HG03064 (cell line): ENCODE measurements at regions not wholly inside any gene's neighbourhood (a gene's known extent, or its start where the extent isn't known, plus 50 kb on each side); places are given as distances from the start of the nearest gene placed in this dataset.
"Not testable (repeated sequence)": the region's sequence is repeated elsewhere in the genome, so short reads cannot be mapped to it uniquely, and the experiment has no call there.

Source experiments
- ATAC-seq: cut with Tn5 transposase; IDR thresholded peaks from one replicate; pipeline ENCODE4 v1.9.1; 2021; ENCODE audit warnings: low read depth; ENCODE audit not compliant: unreplicated experiment

DNA sequence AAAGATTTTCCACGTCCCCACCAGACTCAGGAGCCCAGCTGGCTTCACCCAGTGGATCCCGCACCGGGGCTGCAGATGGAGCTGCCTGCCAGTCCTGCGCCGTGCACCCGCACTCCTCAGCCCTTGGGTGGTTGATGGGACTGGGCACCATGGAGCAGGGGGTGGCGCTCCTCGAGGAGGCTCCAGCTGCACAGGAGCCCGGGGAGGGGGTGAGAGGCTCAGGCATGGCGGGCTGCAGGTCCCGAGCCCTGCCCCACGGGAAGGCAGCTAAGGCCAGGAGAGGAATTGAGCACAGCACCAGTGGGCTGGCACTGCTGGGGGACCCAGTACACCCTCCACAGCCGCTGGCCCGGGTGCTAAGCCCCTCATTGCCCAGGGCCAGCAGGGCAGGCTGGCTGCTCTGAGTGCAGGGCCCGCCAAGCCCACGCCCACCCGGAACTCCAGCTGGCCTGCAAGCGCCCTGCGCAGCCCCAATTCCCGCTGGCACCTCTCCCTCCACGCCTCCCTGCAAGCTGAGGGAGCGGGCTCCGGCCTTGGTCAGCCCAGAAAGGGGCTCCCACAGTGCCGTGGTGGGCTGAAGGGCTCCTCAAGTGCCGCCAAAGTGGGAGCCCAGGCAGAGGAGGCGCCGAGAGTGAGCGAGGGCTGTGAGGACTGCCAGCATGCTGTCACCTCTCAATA lies 1800.9 kb downstream of the OLFM4 start:
- ATAC-seq, result not testable (repeated sequence)

DNA sequence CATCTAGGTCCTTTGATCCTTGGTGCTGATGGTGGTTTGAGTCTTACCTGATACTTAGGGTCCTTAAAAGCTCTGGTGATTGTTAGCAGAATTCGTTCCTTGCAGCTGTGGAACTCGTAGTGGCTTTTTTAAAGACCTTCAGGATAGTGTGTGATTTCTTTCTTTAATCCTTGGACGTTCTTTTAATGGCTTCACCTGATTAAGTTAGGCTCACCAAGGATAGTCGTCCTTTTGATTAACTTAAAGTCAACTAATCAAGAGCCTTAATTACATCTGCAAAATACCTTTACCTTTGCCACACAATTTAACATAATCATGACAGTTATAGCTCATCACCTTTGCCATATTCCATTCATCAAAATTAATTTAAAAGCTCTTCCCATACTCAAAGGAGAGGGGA lies 1807.7 kb downstream of the OLFM4 start:
- no peak for ATAC-seq

- no peak for ATAC-seq
These were observed 1813.1 kb downstream of the OLFM4 start for GRCh38 chr13:54841682-54842081.

GRCh38 chr13:54845351-54845965 lies 1816.8 kb downstream of the OLFM4 start:
- ATAC-seq, result no peak

DNA sequence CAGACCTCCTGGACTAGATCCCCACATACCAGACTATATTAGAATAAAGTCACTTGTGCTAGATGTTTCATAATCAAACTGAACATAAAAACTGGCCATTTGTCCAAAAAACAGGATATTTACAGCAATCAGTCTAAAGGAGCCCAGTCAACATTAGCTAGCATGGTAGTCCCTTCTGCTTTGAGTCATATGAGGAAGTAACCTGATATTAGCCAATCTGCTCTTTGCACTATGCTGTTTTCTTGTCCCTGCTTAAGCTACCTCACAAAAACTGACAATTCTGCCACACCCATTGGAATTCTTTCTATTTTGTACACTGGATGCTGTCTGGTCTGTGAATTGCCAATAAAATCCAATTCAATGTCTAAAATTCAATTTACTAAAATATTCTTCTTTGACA lies 1824.2 kb downstream of the OLFM4 start:
- no peak for ATAC-seq

DNA sequence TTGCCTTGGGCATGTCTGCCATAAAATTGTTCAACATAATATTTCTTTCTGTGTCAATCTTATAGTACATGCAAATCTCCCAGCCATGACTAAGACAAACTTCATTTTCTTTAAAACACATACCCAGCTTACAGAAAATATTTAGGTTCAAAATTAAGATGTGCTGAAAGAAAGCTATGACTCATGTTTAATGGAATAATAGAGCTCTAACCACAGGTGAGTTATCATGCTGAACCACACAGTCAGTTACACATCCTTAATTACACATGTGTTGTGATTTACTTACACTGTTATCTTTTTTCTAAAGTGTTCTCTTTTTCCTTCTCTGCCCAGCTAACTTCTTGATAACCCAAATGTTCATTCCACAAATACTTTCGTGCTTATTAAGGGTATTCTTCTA lies 1831.2 kb downstream of the OLFM4 start:
- ATAC-seq, result no peak

DNA sequence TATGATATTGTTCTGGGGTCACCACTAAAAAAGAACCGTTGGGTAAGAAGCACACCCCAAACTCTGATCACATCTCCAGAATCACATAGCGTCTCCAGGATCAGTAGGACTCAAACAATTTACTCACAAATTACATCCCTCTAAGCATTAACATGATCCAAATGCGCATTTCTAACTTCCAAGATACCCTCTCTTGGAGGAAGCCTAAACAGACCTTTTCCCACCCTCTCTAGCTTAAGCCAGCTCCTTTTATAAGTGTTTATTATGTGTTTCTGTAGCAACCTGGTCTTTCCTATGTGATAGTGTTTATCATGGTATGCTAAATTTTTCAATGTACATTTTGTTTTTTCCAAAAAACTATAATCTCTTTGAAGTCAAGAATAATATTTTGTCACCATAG lies 1846.5 kb downstream of the OLFM4 start:
- no peak for ATAC-seq

GRCh38 chr13:54879036-54879435 lies 1850.4 kb downstream of the OLFM4 start:
- ATAC-seq, result no peak

DNA sequence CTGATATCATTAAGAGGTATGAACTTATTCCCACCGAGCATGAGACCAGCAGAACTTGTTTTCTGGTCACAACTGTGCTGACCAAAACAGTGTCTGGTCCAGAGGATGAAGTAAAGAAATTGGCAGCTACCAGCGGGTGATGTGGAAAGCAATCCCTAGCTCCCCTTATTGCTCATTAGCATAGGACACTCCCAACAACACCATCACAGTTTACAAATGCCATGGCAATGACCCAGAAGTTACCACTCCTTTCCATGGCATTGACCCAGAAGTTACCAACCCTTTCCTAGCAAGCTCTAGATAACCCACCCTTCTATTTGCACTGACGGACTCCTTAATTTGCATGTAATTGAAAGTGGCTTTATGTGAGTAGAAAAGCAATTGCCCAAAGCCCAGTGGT lies 1856.1 kb downstream of the OLFM4 start:
- no peak for ATAC-seq

- ATAC-seq, result no peak
These were observed 1862.4 kb downstream of the OLFM4 start for GRCh38 chr13:54890976-54891375.

DNA sequence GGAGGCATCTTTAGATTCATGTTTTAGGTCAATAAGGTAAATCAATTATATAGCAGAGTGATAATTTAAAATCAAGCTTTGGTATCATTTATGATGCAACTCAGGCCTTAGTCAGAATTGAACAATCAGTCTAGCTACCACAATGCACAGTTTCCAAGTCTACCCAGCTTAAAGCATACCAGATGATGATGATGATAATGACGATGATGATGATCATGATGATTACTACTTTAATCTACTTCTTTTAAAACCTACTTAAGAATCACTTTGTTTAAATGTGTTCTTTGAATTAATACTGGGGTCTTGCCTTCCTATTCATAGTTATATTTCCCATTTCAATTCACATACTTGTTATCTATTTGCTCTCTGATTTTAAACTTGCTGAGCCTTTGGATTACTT lies 1872.7 kb downstream of the OLFM4 start:
- no peak for ATAC-seq

GRCh38 chr13:54912367-54912766 lies 1883.8 kb downstream of the OLFM4 start:
- no peak for ATAC-seq

DNA sequence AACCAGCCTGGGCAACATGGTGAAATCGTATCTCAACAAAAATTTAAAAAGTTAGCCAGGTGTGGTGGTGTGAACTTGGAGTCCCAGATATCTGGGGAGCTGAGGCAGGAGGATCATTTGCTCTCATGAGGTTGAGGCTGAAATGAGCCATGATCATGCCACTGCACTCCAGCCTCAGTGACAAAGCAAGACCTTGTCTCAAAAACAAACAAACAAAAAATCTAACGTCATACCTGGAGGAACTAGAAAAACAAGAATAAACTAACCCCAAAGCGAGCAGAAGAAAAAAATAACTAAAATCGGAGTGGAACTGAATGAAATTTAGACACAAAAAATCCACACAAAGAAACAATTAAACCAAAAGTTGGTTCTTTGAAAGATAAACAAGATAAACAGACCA lies 1885.1 kb downstream of the OLFM4 start:
- ATAC-seq, result no peak

GRCh38 chr13:54927538-54927937 lies 1898.9 kb downstream of the OLFM4 start:
- ATAC-seq, result no peak

DNA sequence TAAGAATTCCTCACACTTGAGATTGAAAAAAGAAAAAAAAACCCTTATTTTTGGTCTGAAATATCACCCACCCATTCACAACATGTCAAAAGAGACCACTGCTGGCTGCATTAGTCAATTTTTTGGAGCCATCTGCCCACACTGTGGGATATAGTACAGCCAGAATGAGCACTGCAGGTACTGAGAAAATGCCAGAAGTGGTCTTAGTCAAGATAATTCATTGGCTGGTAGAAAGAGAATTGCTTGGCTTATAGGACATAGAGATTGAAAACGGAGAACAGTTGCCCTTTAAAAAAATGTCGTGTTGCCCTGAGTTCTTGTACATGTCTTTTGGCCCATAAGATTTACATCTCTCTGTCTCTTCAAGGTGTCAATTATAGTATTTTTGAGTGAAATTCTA lies 1899.5 kb downstream of the OLFM4 start:
- no peak for ATAC-seq

- ATAC-seq, result no peak
These were observed 1905.5 kb downstream of the OLFM4 start for GRCh38 chr13:54934121-54934520.

- no peak for ATAC-seq
These were observed 1917.4 kb downstream of the OLFM4 start for GRCh38 chr13:54945973-54946372.

DNA sequence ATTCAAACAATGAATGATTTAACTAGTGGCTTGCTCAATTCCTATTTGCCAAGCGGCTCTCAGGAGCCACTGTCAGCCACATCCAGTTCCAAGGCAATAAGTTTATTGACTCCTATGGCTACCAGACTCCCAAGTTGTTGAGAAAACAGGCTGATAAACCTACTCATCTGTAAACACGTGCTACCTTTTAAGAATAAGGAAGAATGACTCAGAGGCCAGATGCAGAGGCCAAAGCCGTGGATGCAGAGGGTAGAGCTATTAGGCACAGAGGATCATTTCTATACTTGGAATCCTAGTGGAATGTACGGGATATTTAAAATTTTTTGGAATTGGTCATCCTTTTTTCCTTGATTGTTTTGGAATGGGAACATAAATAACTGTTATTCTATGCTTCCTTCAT lies 1921.1 kb downstream of the OLFM4 start:
- no peak for ATAC-seq

GRCh38 chr13:54950546-54950945 lies 1921.9 kb downstream of the OLFM4 start:
- ATAC-seq, result no peak

DNA sequence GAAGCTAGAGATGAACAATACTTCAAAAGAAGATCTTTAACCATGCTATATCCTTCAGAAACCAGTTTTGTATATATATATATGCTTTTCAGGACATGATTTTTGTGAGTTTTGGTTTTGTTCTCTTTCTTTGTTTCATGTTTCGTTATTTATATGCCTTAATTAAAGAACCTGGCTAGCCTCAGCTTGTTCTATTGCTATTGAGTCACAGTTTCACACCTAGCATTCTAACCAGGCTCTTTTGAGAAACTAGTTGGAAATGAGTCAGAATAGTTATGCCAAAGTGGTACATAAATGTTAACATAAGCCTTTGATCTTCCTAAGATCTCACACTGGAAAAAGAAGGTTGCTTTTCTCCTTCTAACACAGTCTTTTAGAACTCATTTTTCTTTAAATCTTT lies 1925.2 kb downstream of the OLFM4 start:
- no peak for ATAC-seq

GRCh38 chr13:54958781-54959180 lies 1930.2 kb downstream of the OLFM4 start:
- no peak for ATAC-seq

DNA sequence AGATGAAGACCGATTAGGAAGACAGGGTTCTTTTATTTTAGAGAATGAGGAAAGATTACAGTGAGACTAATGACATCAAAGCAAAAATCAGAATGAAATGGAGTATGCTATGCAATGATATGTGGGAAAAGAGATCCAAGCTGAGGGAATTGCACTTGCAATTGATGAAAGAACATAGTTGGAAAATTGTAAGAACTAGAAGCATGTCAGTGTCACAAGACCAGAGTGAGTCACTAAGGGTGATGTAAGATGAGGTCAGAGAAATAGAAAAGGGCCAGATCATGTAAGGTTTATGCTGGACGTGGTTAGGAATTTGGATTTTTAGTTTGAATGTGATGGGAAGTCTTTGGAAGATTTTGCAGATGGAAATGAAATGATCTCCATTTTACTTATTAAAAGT lies 1937.3 kb downstream of the OLFM4 start:
- no peak for ATAC-seq

GRCh38 chr13:54972838-54973237 lies 1944.2 kb downstream of the OLFM4 start:
- no peak for ATAC-seq
